Activated CD4-positive, alpha-beta memory T cell treated with anti-CD3 and anti-CD28 coated beads for 36 hours (primary cell): ENCODE measurements at regions not wholly inside any gene's neighbourhood (a gene's known extent, or its start where the extent isn't known, plus 50 kb on each side); places are given as distances from the start of the nearest gene placed in this dataset.

ENCODE experiments used
- CTCF ChIA-PET: fragments of 350-600 bp; sonication (Branson Sonifier 250); formaldehyde crosslinking; loops from one replicate; lab custom pipeline; 2021; ENCODE audit warnings: antibody characterized with exemption, inconsistent platforms; lab: Charles Lee
- POLR2A ChIA-PET: fragments of 350-600 bp; sonication (Branson Sonifier 250); formaldehyde crosslinking; loops from one replicate; lab custom pipeline; 2021; ENCODE audit warnings: antibody characterized with exemption; lab: Charles Lee
- DNase-seq: peaks from one replicate; pipeline ENCODE4 v3.0.0-alpha.2; 2020
- H3K27ac Mint-ChIP-seq: one replicate; pipeline ENCODE4 v1.8.0; 2021; ENCODE audit warnings: mixed read lengths
- H3K27me3 Mint-ChIP-seq: one replicate; pipeline ENCODE4 v1.8.0; 2021; ENCODE audit warnings: mixed read lengths
- H3K36me3 Mint-ChIP-seq: one replicate; pipeline ENCODE4 v1.8.0; 2021; ENCODE audit warnings: mixed read lengths
- H3K4me1 Mint-ChIP-seq: one replicate; pipeline ENCODE4 v1.8.0; 2021; ENCODE audit warnings: low read depth, mixed read lengths
- H3K4me3 Mint-ChIP-seq: one replicate; pipeline ENCODE4 v1.8.0; 2021; ENCODE audit warnings: mild to moderate bottlenecking, mixed read lengths
- H3K9me3 Mint-ChIP-seq: one replicate; pipeline ENCODE4 v1.8.0; 2021; ENCODE audit warnings: mixed read lengths
- intact Hi-C: fragments of 100-400 bp; cut with micrococcal nuclease; formaldehyde crosslinking; loops from one replicate; pipeline ENCODE4 v1.15.1; 2023

GRCh38 chr18:45480219-45481015 lies 134.9 kb upstream of the SLC14A2 start:
- H3K4me1 Mint-ChIP-seq = no peaks in the 10 kb centered on the region
- intact Hi-C loops = no loop called here
- no peaks in the 10 kb centered on the region for H3K9me3 Mint-ChIP-seq
- POLR2A ChIA-PET = no interaction called here
- DNase-seq = no peak
- no peak overlapping the region for H3K4me3 Mint-ChIP-seq
- CTCF ChIA-PET = no interaction called here
- H3K27me3 Mint-ChIP-seq = peaks cover 16% of the 10 kb centered on the region
- no peak overlapping the region for H3K27ac Mint-ChIP-seq
- no peaks in the 10 kb centered on the region for H3K36me3 Mint-ChIP-seq

DNA sequence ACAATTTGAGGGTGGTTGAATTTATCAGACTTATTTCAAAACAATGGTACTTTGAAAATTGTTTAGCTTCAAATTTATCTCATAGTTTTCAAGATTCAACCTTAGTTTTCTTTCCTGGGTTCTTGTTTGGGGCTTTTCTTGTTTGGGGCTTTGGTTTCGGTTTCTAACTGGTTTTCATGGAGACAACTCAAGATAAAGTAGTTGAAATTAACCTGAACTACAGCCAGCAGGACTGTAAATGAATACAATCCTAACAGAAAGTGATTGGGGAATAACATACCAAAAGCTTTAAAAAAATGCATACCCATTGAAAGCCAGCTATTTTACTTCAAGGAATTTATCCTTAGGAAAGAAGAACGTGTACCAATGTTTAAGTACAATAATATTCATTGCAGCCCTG lies 133.5 kb upstream of the SLC14A2 start:
- CTCF ChIA-PET = no interaction called here
- Mint-ChIP-seq H3K27ac (no peak overlapping the region), H3K4me3 (no peak overlapping the region), H3K27me3 (peaks cover 16% of the 10 kb centered on the region), H3K4me1 (no peaks in the 10 kb centered on the region), H3K36me3 (no peaks in the 10 kb centered on the region), H3K9me3 (no peaks in the 10 kb centered on the region)
- POLR2A ChIA-PET = no interaction called here
- DNase-seq = no peak
- intact Hi-C loops = no loop called here

DNA sequence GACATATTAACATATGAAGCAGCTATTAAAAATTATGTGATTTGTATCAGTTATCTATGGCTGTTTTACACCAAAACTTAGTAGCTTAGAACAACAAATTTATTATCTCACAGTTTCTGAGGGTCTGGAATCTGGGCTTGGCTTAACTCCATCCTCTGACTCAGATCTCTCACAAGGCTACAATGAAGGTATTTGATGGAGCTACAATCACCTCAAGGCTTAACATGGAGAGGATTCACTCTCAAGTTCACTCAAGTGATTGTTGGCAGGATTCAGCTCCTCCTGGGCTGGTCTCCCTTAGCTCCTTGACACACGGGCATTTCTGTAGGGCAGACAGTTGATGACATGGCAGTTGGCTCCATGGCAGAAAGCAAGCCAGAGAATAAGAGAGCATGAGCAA lies 133.0 kb upstream of the SLC14A2 start:
- H3K9me3 Mint-ChIP-seq = no peaks in the 10 kb centered on the region
- no peak for DNase-seq
- CTCF ChIA-PET = no interaction called here
- H3K36me3 Mint-ChIP-seq = no peaks in the 10 kb centered on the region
- POLR2A ChIA-PET = no interaction called here
- peaks cover 16% of the 10 kb centered on the region for H3K27me3 Mint-ChIP-seq
- intact Hi-C loops = no loop called here
- no peak overlapping the region for H3K27ac Mint-ChIP-seq
- H3K4me3 Mint-ChIP-seq = no peak overlapping the region
- no peaks in the 10 kb centered on the region for H3K4me1 Mint-ChIP-seq

DNA sequence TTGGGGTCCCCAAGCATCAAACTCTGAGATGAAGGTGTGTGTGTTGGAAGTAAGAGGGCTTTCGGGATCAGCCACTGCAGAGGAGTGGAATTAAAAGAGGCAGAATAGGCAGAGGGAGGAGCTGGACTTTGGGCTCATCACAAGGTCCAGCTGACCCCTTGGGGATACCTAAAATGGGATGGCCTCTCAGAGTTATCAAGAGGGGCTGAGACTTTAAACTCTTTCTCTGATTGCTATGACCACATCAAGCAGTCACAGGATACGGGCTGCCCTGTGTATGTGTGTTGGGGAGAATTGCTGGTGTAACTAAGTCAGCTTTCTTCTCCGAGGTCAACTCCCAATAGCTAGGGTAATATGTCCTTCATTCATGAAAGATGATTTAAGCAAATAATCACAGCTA lies 127.7 kb upstream of the SLC14A2 start:
- intact Hi-C loops = no loop called here
- no peaks in the 10 kb centered on the region for H3K36me3 Mint-ChIP-seq
- CTCF ChIA-PET = no interaction called here

GRCh38 chr18:45488645-45489044 lies 126.6 kb upstream of the SLC14A2 start:
- H3K27ac Mint-ChIP-seq = no peak overlapping the region
- no peaks in the 10 kb centered on the region for H3K36me3 Mint-ChIP-seq
- intact Hi-C loops = no loop called here
- peaks cover 2% of the 10 kb centered on the region for H3K27me3 Mint-ChIP-seq
- no peaks in the 10 kb centered on the region for H3K4me1 Mint-ChIP-seq
- H3K9me3 Mint-ChIP-seq = no peaks in the 10 kb centered on the region
- CTCF ChIA-PET = no interaction called here
- no peak overlapping the region for H3K4me3 Mint-ChIP-seq
- POLR2A ChIA-PET = no interaction called here
- DNase-seq = no peak

More for the DNA sequence above, 127.7 kb upstream of the SLC14A2 start:
- H3K9me3 Mint-ChIP-seq = no peaks in the 10 kb centered on the region
- no peak overlapping the region for H3K27ac Mint-ChIP-seq
- no peak for DNase-seq
- POLR2A ChIA-PET = no interaction called here
- peaks cover 3% of the 10 kb centered on the region for H3K27me3 Mint-ChIP-seq
- no peak overlapping the region for H3K4me3 Mint-ChIP-seq
- no peaks in the 10 kb centered on the region for H3K4me1 Mint-ChIP-seq

- Mint-ChIP-seq H3K4me1 (no peaks in the 10 kb centered on the region), H3K9me3 (no peaks in the 10 kb centered on the region), H3K27ac (no peak overlapping the region), H3K27me3 (peaks cover 2% of the 10 kb centered on the region), H3K36me3 (no peaks in the 10 kb centered on the region), H3K4me3 (no peak overlapping the region)
- intact Hi-C loops = no loop called here
- ChIA-PET CTCF (no interaction called here), POLR2A (no interaction called here)
- no peak for DNase-seq
Observed at GRCh38 chr18:45493830-45494229, 121.4 kb upstream of the SLC14A2 start.

GRCh38 chr18:45494811-45495210 lies 120.5 kb upstream of the SLC14A2 start:
- ChIA-PET POLR2A (no interaction called here), CTCF (no interaction called here)
- Mint-ChIP-seq H3K36me3 (no peaks in the 10 kb centered on the region), H3K27ac (no peak overlapping the region), H3K27me3 (peaks cover 2% of the 10 kb centered on the region), H3K9me3 (no peaks in the 10 kb centered on the region), H3K4me1 (no peaks in the 10 kb centered on the region), H3K4me3 (no peak overlapping the region)
- intact Hi-C loops = no loop called here
- no peak for DNase-seq

GRCh38 chr18:45496741-45497140 lies 118.5 kb upstream of the SLC14A2 start:
- Mint-ChIP-seq H3K27me3 (peaks cover 2% of the 10 kb centered on the region), H3K27ac (no peak overlapping the region), H3K4me3 (no peak overlapping the region), H3K36me3 (no peaks in the 10 kb centered on the region), H3K4me1 (no peaks in the 10 kb centered on the region), H3K9me3 (no peaks in the 10 kb centered on the region)
- CTCF ChIA-PET = no interaction called here
- intact Hi-C loops = no loop called here
- no peak for DNase-seq
- POLR2A ChIA-PET = no interaction called here

DNA sequence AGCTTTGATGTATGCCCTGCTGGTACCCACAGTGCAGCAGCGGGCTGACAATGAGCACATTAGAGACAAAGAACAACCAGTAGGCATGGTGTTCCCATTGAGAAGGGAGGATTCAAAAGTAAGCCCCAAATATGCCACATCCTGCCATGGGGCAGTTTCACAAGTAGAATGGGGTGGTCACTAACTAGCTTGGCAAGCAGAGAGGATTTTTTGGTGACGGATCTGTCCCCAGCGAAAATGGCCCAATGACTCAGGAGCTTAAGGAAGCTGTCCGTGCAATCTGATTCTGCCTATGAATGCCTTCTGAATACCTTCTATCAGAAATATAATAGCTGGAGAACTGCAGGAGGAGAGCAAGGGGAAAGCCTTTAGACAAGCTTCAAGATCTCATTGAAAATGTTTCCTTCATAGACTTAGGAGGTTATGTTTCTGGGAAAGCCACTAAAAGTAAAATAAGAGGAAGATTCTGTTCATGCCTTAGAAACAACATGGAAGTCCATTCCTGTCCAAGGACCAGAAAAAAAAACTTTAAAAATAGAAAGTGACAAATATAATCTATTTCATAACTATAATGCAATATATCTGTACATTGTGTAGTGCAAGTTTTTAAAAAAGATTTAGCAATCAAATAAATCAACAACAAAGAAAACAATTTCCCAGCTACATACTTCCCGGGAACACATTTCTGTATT lies 117.5 kb upstream of the SLC14A2 start:
- Mint-ChIP-seq H3K4me3 (no peak overlapping the region), H3K27ac (no peak overlapping the region), H3K9me3 (no peaks in the 10 kb centered on the region), H3K4me1 (no peaks in the 10 kb centered on the region), H3K27me3 (peaks cover 2% of the 10 kb centered on the region), H3K36me3 (no peaks in the 10 kb centered on the region)
- DNase-seq = no peak
- intact Hi-C loops = no loop called here
- ChIA-PET CTCF (interaction anchor here (0.7 kb wide), 1 partner anchor 1255 kb away, joined by 3 read pairs; no protein-coding TSS in a partner anchor), POLR2A (no interaction called here)

- CTCF ChIA-PET = interaction anchor here (0.7 kb wide), 1 partner anchor 1255 kb away, joined by 3 read pairs; no protein-coding TSS in a partner anchor
- POLR2A ChIA-PET = no interaction called here
Observed at GRCh38 chr18:45498287-45498658, 117.0 kb upstream of the SLC14A2 start.

GRCh38 chr18:45503990-45504389 lies 111.3 kb upstream of the SLC14A2 start:
- ChIA-PET CTCF (no interaction called here), POLR2A (no interaction called here)
- peaks cover 1% of the 10 kb centered on the region for H3K27me3 Mint-ChIP-seq
- no peak overlapping the region for H3K27ac Mint-ChIP-seq
- intact Hi-C loops = no loop called here
- H3K4me3 Mint-ChIP-seq = no peak overlapping the region
- no peak for DNase-seq
- H3K9me3 Mint-ChIP-seq = no peaks in the 10 kb centered on the region
- H3K4me1 Mint-ChIP-seq = no peaks in the 10 kb centered on the region
- H3K36me3 Mint-ChIP-seq = no peaks in the 10 kb centered on the region

More at GRCh38 chr18:45498287-45498658, 117.0 kb upstream of the SLC14A2 start:
- peaks cover 2% of the 10 kb centered on the region for H3K27me3 Mint-ChIP-seq
- H3K4me1 Mint-ChIP-seq = no peaks in the 10 kb centered on the region
- no peaks in the 10 kb centered on the region for H3K36me3 Mint-ChIP-seq
- H3K27ac Mint-ChIP-seq = no peak overlapping the region
- intact Hi-C loops = no loop called here
- H3K9me3 Mint-ChIP-seq = no peaks in the 10 kb centered on the region
- H3K4me3 Mint-ChIP-seq = no peak overlapping the region
- DNase-seq = no peak

DNA sequence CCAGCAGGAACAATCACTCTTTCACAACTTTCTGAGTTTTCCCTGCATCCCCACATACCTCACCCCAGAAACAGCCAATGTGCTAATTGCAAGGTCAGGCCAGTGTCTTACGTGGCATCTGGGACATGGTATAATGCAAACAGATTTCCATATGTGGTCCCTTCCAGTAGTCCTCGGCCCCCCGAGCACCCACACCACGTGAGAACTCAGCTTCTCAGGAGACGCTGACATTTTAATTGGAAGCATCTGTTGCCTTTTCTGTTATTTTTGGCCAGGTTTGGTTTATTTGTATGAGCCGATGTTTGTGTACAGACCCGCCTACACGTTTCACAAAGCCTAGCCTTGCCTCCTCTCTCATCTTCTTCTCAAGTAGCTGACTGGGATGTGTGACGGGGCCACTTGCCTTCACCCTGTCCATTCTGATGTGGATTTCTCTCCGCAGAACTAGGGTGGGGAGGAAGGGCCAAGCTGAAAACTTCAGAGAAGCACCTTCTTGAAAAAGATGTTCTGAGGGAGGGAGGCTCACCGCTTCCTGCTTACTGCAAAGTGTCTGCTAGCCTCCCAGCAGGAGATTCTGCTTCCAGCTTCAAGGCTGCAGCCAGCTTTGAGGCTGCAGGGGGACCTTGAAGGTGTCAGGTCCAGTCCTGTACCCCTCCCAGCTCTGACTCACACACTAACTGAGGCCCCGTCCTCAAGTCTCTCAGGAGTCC lies 109.6 kb upstream of the SLC14A2 start:
- H3K4me3 Mint-ChIP-seq = no peak overlapping the region
- no peaks in the 10 kb centered on the region for H3K36me3 Mint-ChIP-seq
- no peaks in the 10 kb centered on the region for H3K4me1 Mint-ChIP-seq
- no peak for DNase-seq
- CTCF ChIA-PET = no interaction called here
- POLR2A ChIA-PET = no interaction called here
- H3K9me3 Mint-ChIP-seq = no peaks in the 10 kb centered on the region
- no peak overlapping the region for H3K27ac Mint-ChIP-seq
- intact Hi-C loops = no loop called here
- peaks cover 1% of the 10 kb centered on the region for H3K27me3 Mint-ChIP-seq
